Kidney capillary endothelial cell (primary cell): ENCODE measurements at regions not wholly inside any gene's neighbourhood (a gene's known extent, or its start where the extent isn't known, plus 50 kb on each side); places are given as distances from the start of the nearest gene placed in this dataset.
"Not testable (repeated sequence)": the region's sequence is repeated elsewhere in the genome, so short reads cannot be mapped to it uniquely, and the experiment has no call there.

Source experiments
- DNase-seq: peaks from one replicate; pipeline ENCODE4 v3.0.0-alpha.2; 2018; ENCODE audit warnings: low spot score

DNA sequence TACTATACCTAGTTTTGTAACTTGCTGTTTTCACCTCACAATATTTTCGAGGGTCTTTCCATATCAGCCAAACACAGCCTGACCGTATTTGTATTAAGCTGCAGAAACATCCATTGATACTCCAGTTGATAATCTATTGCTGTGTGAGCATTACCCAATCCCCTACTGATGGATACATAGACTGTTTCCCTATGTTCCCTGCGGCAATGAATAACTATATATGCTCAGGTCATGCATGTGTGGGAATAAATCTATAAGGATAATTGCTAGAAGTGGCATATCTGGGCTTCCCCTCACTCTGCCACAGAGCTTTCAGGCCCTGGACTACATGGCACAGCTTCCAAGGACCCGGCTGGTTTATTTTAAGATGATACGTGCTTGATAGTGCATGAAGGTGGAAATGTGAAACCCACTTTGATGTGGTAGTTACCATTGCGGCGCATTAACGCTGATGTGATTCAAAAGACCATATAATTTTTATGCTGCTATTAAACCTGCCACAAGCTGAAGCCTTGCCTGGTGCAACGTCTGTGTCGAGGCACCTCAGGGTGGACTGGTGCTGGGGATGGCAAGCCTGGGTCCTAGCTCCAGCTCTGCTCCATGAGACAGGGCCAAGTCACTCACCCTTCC is 81.4 kb upstream of the KCNK12 start:
- DNase-seq = no peak

DNA sequence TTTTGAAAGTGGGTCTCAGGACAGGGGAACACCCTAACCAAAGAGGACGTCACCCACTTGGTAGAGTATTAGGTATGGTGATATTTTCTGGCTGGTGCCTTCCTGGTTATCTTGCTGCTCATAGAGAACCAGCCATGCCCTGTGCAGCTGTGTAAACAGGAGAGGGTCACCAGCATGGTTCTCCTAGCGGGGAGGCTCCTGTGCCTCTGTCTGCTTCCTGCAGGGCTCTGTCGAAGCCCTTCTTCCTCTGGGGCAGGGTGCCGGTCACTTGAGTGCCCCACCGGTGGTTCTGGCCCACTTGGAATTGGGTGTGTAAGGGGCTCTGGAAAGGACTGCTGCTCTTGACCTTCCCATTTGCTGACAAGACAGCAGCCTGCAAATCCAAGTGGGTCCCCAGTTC is 80.5 kb upstream of the KCNK12 start:
- DNase-seq = no peak

DNA sequence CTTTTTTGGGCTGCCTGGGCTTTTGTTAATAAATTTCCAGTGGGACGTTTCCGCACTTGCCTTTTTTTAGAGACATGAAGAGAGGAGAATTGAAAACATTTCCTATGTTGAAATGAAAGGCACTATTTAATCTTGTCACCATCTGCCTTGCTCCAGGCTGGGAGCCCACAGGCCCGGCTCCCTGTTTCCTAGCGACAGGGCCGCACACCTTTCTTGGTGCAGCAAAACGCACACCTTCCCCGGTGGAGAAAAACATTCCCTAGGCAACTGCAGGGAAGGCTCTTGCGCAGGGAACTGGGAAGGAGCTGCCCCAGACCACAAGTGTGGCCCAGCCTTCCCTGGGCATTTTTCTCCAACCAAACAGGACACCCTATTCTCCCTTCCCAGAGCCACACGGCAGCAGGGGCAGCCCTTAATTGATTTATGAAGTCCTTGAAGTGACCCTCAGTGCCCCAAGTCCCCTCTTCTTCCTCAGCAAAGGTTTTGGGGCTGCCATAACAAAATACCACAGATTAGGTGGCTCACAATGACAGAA is 79.3 kb upstream of the KCNK12 start:
- no peak for DNase-seq

DNA sequence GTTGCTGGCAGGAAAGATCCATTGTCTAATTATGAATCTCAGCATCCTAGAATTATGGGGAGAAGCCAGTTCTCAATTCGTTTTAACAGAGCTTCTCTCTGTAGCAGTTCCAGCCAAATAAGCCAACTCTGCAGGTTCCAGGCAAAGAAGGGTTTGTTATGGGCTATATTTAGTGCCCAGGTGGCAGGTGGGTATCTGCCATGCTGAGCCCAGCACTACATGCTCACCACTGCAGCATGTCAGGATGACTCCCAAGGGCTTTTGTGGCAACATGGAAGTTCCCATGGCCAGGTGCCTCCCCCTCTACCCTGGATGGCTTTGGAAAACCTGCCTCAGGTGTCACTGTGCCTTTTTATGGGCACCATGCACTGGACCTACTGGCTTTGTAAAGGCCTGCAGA is 74.5 kb upstream of the KCNK12 start:
- DNase-seq = no peak

DNA sequence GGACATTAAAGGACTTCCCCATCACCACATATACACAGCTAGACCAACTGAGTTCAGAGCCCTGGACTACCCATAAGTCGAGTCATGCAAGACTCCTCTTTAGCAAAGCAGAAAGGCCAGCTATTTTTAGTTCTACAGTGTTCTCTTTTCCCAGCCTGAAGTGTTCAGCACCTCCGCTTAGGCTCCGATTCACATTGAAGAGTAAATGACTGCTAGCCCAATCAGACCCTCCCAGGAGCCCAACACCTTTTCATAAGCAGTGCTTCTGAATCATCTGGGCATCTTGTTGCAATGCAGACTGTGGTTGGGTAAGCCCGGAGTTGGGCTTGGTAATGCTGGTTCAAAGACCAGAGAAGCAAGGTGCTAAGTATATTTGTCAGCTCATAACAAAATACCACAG is 73.6 kb upstream of the KCNK12 start:
- no peak for DNase-seq

DNA sequence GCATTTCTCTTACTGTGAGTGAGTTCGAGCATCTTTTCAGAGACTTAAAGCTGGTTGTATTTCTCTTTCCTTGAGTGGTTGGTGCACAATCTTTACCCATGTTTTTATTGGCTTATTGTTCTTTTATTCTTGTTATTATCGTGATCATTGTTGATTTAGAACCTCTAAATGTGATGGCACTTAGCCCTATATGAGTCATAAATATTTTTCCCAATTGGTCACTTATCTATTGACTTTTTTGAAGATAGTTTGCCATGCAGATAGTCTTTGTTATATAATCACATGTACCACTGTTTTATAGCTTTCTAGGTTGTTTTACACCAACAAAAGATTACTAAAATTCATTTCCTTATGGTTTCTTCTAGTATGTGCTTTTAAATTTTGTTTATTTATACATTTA is 70.6 kb upstream of the KCNK12 start:
- DNase-seq = no peak

DNA sequence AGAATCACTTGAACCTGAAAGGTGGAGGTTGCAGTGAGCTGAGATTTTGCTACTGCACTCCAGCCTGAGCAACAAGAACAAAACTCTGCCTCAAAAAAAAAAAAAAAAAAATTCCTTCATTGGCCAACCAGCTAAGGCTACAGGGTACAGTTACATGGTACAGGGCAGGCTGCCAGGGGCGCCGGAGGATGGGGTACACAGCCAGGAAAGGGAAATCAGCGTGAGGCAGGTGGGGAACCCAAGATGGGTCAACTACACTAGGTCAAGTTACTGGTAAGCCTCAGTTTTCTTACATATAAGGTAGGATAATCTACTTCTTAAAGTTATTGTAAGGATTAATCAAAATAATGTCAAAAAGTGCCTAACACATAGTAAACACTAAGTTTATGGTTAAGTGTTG is 69.6 kb upstream of the KCNK12 start:
- DNase-seq = no peak

DNA sequence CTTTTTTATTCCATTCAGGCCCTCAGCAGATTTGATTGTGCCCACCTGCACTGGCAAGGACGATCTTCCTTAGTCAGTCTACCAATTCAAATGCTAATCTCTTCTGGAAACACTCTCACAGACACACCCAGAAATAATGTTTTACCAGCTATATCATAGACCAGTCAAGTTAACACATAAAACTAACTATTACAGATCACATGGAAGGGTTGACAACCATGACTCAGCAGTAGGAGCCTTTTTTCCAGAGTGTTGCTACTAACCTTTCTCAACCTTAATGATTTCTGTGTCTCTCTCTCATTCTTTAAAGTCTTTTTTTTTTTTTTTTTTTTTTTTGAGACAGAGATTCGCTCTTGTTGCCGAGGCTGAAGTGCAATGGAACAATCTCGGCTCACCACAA is 68.7 kb upstream of the KCNK12 start:
- no peak for DNase-seq

DNA sequence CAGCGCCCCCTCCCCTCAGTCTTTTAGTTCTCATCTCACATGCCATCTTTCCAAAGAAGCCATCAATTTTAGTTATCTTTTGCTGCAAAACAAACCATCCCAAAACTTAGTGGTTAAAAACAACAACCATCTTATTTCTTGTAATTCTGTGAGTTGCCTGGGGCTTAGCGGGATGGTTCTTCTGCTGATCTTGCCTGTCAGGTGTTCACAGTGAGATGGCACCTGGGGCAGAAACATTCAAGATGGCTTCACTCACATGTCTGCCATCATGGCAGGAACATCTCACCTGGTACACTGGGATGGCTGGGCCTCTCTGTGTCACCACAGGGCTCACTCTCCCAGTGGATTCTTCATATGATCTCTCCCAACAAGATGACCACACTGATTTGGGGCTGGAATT is 67.6 kb upstream of the KCNK12 start:
- DNase-seq = no peak

DNA sequence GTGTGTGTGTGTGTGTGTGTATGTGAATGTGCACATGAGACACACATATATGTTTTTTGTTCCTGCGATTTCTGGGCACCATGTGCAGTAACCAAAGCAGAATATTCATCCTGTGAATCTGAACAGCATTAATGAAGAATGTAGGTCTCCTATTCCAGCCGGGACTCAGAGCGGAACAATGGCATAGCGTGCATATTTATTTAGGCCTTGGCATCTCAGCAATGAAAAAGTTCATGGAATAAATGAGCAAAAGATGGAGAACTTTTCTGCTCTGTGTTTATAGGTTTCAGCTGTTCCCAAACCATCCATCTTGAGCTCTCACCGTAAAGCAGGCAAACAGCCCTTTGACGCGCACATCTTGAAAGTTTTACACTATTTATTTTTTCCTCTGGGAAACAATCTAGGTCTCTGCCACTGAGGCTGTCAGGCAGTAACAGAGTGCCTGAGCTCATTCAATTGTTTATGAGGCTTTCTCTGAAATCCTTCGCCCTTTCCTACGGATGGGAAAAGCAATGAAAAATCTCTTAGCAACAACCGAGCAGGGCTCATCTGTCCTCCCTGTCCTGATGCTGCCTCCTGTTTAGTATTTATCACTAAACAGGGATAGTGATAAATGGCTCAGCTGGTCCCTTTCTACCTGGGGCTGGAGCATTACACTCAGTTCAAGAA is 65.9 kb upstream of the KCNK12 start:
- DNase-seq = no peak

DNA sequence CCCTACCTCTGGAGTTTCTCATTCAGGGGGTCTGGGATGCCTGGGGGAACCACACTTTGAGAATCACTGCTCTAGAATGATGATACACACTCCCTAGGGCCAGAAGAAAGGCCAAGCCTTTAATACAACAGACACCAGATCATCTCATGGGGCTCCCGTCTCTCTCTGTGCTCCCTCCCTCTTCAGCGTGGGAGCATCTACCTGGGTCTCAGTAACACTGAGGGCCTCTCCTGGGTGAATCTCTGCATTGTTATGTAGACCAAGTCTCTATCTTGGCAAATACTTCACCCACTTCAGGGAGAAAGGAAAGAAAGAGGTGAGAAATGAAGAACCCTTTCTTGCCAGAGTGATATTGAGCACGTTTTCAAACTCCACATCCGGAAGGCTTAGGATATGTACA is 65.4 kb upstream of the KCNK12 start:
- DNase-seq = no peak

DNA sequence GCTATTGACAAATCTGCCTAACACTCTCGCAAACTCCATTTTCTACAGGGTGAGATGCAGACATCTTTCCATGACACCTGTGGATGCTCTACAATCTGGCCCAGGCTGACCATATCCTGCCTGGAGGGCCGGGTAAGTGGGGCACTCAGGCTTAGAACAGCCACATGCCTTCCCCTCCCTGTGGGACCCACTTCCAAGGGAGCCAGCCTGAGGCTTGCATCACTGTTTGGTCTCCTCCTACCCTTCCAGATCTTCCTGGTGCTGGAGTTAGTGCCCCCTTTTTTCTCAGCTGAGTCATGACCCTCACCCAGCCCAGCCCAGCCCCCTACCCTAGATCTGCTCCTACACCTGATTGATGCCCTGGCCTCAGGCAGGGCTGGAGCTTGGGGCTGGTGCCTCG is 62.0 kb upstream of the KCNK12 start:
- DNase-seq = no peak

DNA sequence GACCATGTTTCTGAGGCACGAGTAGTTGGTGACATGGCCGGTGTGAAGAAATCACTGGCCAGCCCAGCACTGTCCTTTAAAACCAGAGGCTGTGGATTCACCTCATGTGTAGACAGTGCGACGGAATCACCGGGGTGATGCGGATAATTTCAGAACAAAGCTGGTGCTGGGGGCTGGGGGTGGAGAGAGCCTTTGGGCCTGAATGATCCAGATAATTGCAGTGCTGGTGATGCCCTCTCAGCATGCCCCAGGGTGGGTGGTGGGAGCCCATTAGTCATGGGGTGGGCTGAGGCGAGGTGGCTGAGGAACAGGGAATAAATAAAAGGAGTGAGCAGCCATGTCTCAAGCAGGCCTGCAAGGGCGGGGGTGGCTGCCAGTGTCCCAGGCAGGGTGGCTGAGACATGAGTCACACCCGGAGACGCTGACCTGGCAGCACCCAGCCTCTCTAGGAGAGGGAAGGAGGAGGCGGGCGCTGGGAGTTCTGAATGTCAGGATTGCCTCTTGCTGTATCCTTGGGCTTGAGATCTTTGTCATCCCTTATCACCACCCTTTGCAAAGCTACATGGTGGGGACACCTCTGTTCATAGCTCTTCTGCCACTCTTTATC is 61.1 kb upstream of the KCNK12 start:
- DNase-seq = peak; percentile 27

DNA sequence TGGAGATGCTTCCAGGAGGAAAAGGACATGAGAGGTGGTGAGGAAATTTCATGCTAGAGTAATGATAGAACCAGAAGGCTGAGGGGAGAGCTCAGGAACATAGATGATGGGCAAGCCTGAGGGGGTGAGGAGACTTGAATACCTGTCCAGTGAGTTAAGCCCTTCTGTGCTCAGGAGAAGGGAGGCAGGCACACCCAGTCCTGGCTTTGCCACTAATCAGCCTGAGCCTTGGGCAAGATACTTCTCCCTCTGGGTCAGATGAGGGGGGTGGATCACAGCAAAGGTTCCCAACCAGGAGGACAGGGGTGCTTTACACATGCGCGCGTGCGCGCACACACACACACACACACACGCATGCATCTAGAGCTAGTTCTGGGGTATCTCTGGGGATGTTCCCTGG is 60.5 kb upstream of the KCNK12 start:
- DNase-seq = no peak

DNA sequence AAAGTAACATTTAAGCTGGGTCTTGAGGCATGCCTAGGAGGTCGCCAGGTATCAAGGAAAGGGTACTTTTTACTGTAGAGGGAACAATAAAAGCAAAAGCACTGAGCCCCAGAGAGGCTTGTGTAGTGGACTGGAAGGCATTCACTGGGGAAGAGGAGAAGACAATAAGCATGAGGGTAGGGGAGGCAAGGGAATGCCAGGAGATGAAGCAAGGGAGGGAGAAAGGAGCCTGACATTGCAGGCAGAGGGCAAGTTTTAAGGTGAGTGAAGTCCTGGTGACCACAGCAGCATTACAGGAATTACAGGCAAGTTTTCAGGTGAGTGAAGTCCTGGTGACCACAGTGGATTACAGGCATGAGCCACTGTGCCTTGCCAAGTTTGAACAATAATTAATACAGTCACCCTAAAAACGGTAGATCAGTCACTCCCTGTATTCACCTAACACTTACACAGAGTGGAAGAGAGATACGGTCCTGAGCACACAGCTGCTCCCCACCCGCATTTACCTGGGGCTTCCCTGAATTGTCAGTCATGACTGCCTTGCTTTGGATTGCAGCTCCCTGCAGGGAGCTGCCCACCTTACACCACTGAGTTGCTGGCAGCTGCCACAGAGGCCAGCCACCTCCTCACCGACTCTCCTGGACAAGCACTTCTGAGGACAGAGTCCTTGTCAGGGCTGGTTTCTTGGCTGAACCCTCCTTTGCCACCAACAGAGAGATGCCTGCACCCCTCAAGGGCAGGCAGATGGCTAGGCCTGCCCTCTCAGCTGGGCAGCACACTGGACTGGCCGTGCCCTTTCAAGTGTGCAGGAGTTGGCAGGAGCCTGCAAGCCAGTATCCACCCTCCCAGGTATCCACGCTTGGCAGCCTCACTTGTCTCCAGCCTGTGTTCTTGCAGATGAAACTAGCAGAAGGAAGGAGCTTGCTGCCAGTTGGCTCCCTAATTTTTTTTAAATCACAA is 59.0 kb upstream of the KCNK12 start:
- DNase-seq = no peak

DNA sequence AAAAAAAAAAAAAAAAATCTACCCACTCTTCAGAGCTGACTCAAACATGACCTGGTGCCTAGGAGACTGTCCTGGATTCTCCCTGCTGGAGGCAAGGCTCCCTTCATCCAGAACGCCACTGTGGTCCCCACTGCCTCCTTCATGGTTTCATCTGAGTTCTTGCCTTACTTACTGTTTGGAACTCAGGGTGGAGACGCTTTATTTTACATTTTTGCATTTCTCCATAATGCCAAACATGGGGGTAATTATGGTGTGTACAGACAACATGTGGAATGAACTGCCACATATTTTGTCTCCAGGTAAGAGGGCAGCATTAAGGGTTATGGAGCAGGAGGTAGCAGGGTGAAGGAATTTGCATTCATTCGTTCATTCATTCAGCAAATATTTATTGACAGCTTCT is 58.1 kb upstream of the KCNK12 start:
- DNase-seq = no peak

DNA sequence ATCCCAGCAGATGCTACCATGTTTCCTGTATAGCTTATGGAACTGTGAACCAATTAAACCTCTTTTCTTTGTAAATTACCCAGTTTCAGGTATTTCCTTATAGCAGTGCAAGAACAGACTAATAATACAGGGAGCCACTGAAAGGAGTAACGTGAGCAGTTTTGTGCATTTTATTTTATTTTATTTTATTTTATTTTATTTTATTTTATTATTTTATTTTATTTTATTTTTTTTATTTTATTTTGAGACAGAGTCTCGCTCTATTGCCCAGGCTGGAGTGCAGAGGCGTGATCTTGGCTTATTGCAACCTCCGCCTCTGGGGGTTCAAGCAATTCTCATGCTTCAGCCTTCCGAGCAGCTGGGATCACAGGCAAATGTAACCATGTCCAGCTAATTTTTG is 55.9 kb upstream of the KCNK12 start:
- DNase-seq = no peak

DNA sequence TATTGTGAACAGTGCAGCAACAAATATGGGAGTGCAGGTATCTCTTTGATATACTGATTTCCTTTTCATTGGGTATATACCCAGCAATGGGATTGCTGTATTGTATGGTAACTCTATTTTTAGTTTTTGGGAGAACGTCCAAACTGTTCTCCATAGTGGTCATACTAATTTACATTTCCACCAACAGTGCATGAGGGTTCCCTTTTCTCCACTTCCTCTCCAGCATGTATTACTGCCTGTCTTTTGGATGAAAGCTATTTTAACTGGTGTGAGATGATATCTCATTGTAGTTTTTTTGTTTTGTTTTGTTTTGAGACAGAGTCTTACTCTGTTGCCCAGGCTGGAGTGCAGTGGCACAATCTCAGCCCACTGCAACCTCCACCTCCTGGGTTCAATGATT is 52.4 kb upstream of the KCNK12 start:
- DNase-seq = not testable (repeated sequence)

DNA sequence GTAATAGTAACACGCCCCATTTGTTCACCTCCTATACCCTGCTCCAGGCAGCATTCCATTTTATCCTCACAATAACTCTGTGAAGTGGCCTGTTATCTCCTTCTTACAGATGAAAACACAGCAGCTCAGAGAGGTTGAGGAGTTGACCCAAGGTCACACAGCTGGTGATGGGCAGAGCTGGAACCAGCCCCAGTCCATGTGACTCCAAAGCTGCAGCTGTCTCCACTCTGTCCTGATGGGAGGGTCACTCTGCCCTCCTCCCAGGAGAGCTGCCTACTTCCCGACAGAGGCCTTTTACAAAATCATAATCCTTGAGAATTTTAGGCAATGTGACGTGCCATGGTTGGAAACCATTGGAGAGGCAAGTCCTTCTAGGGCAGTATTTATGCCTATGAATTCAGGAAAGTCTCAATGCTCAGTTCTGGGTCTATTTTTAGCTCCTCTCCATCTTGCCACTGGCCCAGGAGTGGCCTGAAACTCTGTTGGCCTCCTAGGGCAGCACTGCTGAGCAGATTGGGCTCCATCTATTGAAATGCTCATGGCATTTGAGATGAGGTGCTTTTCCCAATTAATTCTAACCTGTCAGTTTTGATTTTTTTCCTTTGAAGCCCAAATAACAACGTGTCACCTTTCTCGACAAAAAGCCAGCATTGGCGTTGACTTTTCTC is 50.1 kb upstream of the KCNK12 start:
- DNase-seq = no peak
